HUES6 (cell line): ENCODE measurements at regions not wholly inside any gene's neighbourhood (a gene's known extent, or its start where the extent isn't known, plus 50 kb on each side); places are given as distances from the start of the nearest gene placed in this dataset.
"Not testable (repeated sequence)": the region's sequence is repeated elsewhere in the genome, so short reads cannot be mapped to it uniquely, and the experiment has no call there.

ENCODE experiments used
- H3K27ac ChIP-seq: 2 replicates; pipeline ENCODE4 v1.7.0; 2013; ENCODE audit warnings: low read depth, mild to moderate bottlenecking, low read length, inconsistent platforms
- H3K27me3 ChIP-seq: 2 replicates; pipeline ENCODE4 v1.6.1; 2013; ENCODE audit warnings: low read length; ENCODE audit not compliant: control insufficient read depth, insufficient read depth
- H3K36me3 ChIP-seq: 2 replicates; pipeline ENCODE4 v1.6.1; 2013; ENCODE audit warnings: low read length; ENCODE audit not compliant: control insufficient read depth, insufficient read depth
- H3K4me1 ChIP-seq: 2 replicates; pipeline ENCODE4 v1.6.1; 2013; ENCODE audit warnings: low read length; ENCODE audit not compliant: control insufficient read depth, insufficient read depth
- H3K4me3 ChIP-seq: 2 replicates; pipeline ENCODE4 v1.5.1; 2013; ENCODE audit warnings: low read depth, low read length
- H3K9ac ChIP-seq: one replicate; pipeline ENCODE4 v1.6.1; 2013; ENCODE audit warnings: mild to moderate bottlenecking, low read length
- H3K9me3 ChIP-seq: 2 replicates; pipeline ENCODE4 v1.6.1; 2013; ENCODE audit warnings: low read depth, low read length; ENCODE audit not compliant: control insufficient read depth, insufficient read depth

- Histone ChIP-seq H3K27me3 (no peaks in the 10 kb centered on the region), H3K9ac (no peak overlapping the region), H3K27ac (no peak overlapping the region), H3K4me3 (no peak overlapping the region), H3K4me1 (no peaks in the 10 kb centered on the region), H3K9me3 (peaks cover 11% of the 10 kb centered on the region; the same call in 1 of the 2 replicates), H3K36me3 (no peaks in the 10 kb centered on the region)
Measured at GRCh38 chr17:70278844-70279462, 109.6 kb downstream of the KCNJ2 start.

GRCh38 chr17:70286391-70286790 is 117.1 kb downstream of the KCNJ2 start:
- no peaks in the 10 kb centered on the region for H3K36me3 ChIP-seq
- H3K9me3 ChIP-seq = peaks cover 11% of the 10 kb centered on the region; the same call in 1 of the 2 replicates
- no peak overlapping the region for H3K27ac ChIP-seq
- H3K4me3 ChIP-seq = no peak overlapping the region
- H3K9ac ChIP-seq = no peak overlapping the region
- H3K27me3 ChIP-seq = no peaks in the 10 kb centered on the region
- H3K4me1 ChIP-seq = no peaks in the 10 kb centered on the region

- Histone ChIP-seq H3K27ac (no peak overlapping the region), H3K9me3 (no peaks in the 10 kb centered on the region), H3K36me3 (no peaks in the 10 kb centered on the region), H3K4me1 (no peaks in the 10 kb centered on the region), H3K9ac (no peak overlapping the region), H3K4me3 (no peak overlapping the region), H3K27me3 (no peaks in the 10 kb centered on the region)
Measured at GRCh38 chr17:70288540-70289290, 119.4 kb downstream of the KCNJ2 start.

GRCh38 chr17:70290770-70291169 is 121.4 kb downstream of the KCNJ2 start:
- H3K4me3 ChIP-seq = no peak overlapping the region
- H3K4me1 ChIP-seq = no peaks in the 10 kb centered on the region
- H3K9ac ChIP-seq = no peak overlapping the region
- H3K36me3 ChIP-seq = no peaks in the 10 kb centered on the region
- no peaks in the 10 kb centered on the region for H3K27me3 ChIP-seq
- H3K27ac ChIP-seq = no peak overlapping the region
- no peaks in the 10 kb centered on the region for H3K9me3 ChIP-seq

- no peaks in the 10 kb centered on the region for H3K27me3 ChIP-seq
- no peaks in the 10 kb centered on the region for H3K9me3 ChIP-seq
- H3K9ac ChIP-seq = no peak overlapping the region
- no peak overlapping the region for H3K27ac ChIP-seq
- no peaks in the 10 kb centered on the region for H3K36me3 ChIP-seq
- no peak overlapping the region for H3K4me3 ChIP-seq
- H3K4me1 ChIP-seq = no peaks in the 10 kb centered on the region
Measured at GRCh38 chr17:70292366-70292765, 123.0 kb downstream of the KCNJ2 start.

GRCh38 chr17:70293564-70294310 is 124.4 kb downstream of the KCNJ2 start:
- not testable (repeated sequence) for H3K4me1 ChIP-seq, H3K4me3 ChIP-seq, H3K36me3 ChIP-seq, H3K9me3 ChIP-seq, H3K27me3 ChIP-seq, H3K9ac ChIP-seq, H3K27ac ChIP-seq

- Histone ChIP-seq H3K36me3 (no peaks in the 10 kb centered on the region), H3K9ac (no peak overlapping the region), H3K4me3 (no peak overlapping the region), H3K27ac (no peak overlapping the region), H3K4me1 (no peaks in the 10 kb centered on the region), H3K27me3 (no peaks in the 10 kb centered on the region), H3K9me3 (no peaks in the 10 kb centered on the region)
Measured at GRCh38 chr17:70295329-70295728, 126.0 kb downstream of the KCNJ2 start.

- no peaks in the 10 kb centered on the region for H3K4me1 ChIP-seq
- H3K9me3 ChIP-seq = no peaks in the 10 kb centered on the region
- H3K36me3 ChIP-seq = no peaks in the 10 kb centered on the region
- H3K27me3 ChIP-seq = no peaks in the 10 kb centered on the region
- H3K4me3 ChIP-seq = no peak overlapping the region
- H3K9ac ChIP-seq = no peak overlapping the region
- H3K27ac ChIP-seq = no peak overlapping the region
Measured at GRCh38 chr17:70295731-70296130, 126.4 kb downstream of the KCNJ2 start.

GRCh38 chr17:70296456-70296855 is 127.1 kb downstream of the KCNJ2 start:
- Histone ChIP-seq H3K27ac (no peak overlapping the region), H3K4me1 (no peaks in the 10 kb centered on the region), H3K27me3 (no peaks in the 10 kb centered on the region), H3K9ac (no peak overlapping the region), H3K36me3 (no peaks in the 10 kb centered on the region), H3K4me3 (no peak overlapping the region), H3K9me3 (no peaks in the 10 kb centered on the region)

GRCh38 chr17:70297397-70297796 is 128.1 kb downstream of the KCNJ2 start:
- Histone ChIP-seq H3K27ac (no peak overlapping the region), H3K27me3 (no peaks in the 10 kb centered on the region), H3K9ac (no peak overlapping the region), H3K4me3 (no peak overlapping the region), H3K36me3 (no peaks in the 10 kb centered on the region), H3K4me1 (no peaks in the 10 kb centered on the region), H3K9me3 (no peaks in the 10 kb centered on the region)

- no peak overlapping the region for H3K4me3 ChIP-seq
- H3K9me3 ChIP-seq = no peaks in the 10 kb centered on the region
- H3K27ac ChIP-seq = no peak overlapping the region
- H3K27me3 ChIP-seq = no peaks in the 10 kb centered on the region
- H3K36me3 ChIP-seq = no peaks in the 10 kb centered on the region
- H3K4me1 ChIP-seq = no peaks in the 10 kb centered on the region
- H3K9ac ChIP-seq = no peak overlapping the region
Measured at GRCh38 chr17:70298929-70299531, 129.7 kb downstream of the KCNJ2 start.
